HG03457 (cell line): ENCODE measurements at regions not wholly inside any gene's neighbourhood (a gene's known extent, or its start where the extent isn't known, plus 50 kb on each side); places are given as distances from the start of the nearest gene placed in this dataset.

Experiments used
- ATAC-seq: cut with Tn5 transposase; IDR thresholded peaks from one replicate; pipeline ENCODE4 v1.9.1; 2021; ENCODE audit warnings: moderate number of reproducible peaks; ENCODE audit not compliant: unreplicated experiment

DNA sequence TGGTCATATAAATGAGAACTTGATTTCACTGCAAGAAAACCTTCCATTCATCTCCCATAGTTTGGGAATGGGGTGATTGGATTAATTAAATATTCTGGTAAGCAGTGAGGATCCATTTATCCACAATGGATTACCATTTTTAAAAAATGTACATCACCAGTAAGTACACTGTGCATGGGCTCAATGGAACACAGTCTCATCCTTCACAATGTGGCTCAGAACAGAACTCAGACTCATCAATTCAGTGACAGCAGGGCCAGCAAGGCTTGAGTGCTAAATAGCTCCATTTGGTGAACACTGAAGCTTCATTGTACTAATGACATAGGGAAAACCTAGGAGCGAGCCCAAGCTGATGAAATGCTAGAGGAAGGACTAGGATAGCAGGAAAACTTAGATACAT lies 223.8 kb downstream of the CMPK2 start:
- no peak for ATAC-seq

DNA sequence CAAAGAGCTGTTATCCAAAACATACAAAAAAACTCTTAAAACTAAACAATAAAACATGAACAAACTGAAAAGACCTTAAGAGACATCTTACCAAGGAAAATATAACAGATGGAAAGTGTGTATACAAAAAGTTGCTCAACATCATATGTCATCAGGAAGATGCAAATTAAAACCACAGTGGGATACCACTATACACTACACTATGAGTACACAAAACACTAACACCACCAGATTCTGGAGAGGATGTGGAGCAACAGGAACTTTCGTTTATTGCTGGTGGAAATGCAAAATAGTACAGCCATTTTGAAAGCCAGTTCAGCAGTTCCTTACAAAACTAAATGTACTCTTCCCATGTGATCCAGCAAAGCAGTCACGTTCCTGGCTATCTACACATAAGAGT lies 221.4 kb downstream of the CMPK2 start:
- ATAC-seq: no peak

DNA sequence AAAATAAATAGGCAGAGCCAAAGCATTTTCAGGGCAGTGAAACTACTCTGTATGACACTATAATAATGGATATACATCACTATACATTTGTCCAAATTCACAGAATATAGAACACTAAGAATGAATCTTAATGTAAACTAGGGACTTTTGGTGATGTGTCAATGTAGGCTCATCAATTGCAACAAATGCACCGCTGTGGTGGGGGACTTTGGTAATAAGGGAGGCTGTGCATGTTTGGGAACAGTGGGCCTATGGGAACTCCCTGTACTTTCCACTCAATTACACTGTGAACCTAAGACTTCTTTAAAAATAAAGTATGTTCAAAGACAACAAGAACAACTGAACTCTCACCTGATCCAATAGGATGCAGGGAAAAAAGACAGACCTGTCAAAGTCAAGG lies 220.7 kb downstream of the CMPK2 start:
- ATAC-seq: no peak

DNA sequence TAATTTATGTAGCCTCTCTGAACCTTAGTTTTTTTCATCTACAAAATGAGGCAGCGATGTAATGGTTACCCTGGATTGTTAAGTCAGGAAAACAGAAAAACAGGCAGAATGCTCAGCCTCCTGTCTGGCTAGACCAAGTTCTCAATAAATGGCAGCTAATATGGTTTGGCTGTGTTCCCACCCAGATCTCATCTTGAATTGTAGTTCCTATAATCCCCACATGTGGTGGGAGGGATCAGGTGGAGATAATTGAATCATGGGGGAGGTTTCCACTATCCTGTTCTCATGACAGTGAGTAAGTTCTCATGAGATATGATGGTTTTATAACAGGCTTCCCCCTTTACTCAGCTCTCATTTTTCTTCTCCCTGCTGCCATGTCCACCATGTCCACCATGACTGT lies 220.0 kb downstream of the CMPK2 start:
- no peak for ATAC-seq

DNA sequence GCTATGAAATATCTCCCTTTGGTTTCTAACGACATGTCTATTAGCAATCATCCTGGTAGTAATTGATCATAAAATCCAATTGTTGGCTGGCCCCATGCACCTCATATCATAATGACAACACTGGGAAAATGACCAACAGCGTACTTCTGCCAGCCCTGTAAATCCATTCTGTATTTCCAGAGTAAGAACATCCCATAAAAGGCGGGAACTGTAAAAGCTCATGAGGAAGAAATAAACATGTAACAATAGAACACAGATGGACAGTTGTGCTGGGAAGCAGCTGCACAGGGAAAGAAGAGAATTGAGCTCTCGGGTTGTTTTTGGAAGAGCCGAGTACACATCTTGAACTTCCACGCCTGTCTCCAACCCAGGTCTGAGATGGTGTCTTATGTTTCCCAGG lies 218.7 kb downstream of the CMPK2 start:
- no peak for ATAC-seq

DNA sequence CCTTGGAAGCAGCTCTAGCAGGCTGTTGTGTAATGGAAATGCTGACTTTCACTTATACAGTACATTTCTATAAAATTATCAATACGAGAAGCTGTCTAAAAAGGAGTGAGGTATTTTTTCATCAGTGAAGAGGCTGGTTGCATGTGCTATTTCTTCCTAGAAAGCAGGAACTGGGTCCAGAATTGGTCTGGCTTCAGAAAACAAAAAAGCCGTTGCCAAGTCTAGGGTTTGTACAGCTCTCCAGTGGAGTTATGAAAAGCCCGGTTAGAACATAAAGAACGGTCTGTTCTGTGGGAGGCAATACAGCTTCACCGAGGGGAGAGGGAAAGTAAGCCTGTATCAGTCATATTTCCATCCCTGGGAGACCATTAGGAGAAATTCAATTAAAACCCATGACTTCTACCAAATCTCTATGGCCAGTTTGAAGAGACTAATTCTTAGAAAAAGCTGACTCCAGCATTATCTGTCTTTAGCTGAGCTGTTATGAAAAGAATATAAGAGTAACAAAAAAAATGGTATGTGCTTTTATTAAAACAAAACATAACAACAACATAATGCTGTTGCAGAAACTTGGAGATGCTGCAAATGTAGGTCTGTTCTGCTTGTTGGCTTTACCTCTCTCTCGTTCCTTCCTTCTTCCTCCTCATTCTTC lies 217.0 kb downstream of the CMPK2 start:
- ATAC-seq: no peak

DNA sequence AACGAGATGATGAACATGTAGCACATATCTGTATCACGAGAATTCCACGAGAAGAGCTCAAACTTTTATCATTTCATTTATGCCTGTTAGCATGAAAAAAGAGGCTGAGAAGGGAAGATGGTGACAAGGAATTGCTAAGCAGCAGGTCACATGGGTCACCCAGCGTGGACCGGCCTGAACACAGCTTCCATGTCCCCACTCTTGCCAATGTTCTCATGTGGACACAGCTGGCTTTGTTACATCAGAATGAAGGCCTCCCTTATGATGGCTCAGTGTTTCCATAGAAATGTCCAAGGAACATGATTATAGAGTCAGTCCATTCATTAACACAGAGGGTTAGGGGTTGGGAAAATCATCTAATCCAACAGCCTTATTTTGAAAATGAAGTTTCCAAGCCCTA lies 215.4 kb downstream of the CMPK2 start:
- no peak for ATAC-seq

DNA sequence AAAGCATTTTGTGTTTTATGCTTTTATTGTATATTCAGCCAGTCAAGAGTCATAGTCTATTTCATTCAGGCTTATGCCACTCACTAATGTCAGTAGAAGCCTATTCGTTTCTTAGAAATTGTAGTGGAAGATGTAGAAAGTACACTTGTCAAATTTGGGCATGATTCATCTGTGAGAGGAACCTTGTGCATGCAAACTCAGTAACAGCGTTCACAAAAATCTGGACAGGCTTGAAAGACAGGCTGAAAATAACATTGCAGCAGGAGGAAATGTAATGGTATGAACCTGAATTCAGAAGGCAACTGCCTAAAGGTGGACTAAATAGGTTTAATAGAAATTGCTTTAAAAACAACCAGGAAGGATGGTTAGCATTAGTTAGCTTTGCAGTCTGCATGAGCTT lies 213.5 kb downstream of the CMPK2 start:
- no peak for ATAC-seq

DNA sequence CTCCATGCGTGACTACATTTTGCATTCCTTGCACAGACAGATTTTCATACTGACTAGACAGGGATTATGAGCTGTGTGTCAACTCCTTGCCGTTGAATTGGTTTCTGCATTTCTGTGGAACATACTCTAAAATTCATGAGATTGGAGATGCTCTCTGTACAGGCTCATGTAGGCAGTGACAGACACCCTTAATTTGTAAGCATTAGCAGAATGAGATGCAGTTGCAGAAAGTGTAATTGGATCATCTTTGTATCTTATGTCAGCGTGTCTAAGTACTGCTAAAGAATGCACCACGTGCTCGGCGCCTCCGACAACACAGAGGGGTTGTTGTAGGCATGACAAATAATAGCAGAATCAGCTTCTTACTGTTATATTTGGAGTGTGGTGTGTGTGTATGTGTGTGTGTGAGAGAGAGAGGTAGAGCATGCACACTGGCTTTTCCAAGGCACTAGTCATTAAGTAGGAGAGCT lies 212.4 kb downstream of the CMPK2 start:
- no peak for ATAC-seq

DNA sequence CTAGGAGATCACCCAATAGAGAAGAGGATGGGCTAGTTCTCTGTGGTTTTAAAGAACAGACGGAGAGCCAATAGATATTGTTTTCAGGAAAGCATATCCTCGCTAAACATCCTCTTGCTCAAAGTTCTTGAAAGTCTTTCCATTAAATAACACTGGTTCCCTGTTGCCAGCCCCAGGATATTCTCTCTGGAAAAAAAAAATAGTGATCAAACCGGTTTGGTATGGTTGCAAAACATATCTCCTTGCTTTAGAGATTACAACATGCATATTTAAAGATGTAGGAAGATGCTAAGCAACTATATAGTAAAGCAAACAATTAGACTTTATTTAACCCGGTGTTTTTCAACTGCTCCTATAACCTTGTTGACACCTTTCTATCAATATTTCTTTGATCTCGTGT lies 211.4 kb downstream of the CMPK2 start:
- ATAC-seq: no peak

DNA sequence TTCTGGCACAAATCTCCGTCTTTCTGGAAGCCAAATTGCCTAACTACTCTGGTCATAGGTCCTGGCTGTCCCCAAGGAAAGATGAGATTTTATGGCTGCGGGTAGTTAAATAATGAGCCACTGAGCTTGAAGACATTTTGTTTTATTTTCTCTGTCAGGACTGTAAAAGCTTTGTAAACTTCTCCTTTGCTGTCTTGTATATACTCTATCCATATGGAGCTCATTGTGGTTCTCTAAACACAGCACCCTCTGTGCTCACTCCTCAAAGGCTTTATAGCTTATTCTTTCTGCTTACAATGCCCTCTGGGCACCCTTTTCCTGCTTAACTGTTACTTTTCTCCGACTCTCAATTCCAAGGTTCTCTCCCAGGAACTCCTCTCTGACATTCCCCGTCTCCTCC lies 209.1 kb downstream of the CMPK2 start:
- no peak for ATAC-seq

DNA sequence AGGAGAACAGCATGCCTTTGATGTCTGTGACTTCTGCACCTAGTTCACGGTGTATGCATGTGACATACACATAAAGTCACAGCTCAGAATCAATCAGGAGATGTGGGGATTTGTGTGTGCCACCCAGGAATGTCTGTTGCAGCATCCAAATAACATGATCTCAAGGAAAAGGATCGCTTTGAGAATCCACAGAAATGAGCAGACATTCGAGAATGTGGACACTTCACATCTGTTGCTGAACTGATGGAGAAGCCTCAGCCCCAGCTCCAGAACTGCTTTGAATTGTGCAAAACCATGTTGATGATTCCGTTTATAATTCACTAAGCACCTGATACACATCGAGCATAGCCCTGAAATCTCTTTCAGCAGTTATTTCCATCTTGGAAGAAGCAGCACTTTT lies 208.6 kb downstream of the CMPK2 start:
- no peak for ATAC-seq

DNA sequence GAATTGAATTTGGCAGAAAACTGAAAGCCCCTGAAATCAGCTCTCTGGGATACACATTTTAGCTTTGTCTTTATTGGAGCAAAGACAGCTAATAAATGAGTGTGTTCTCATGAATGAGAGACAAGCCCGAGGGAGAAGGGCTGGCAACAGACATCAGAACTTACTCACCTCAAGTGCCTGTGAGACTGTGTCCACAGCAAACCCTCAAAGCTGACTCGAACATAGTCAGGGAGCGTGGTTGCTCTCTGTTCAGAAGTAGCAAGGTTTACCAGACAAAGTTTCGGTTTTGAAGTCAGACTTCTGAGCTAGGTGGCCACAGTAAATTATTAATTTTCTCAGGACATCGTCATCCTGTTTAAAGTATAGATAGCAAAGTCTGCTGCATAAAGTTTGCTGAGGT lies 207.9 kb downstream of the CMPK2 start:
- ATAC-seq: peak; percentile 92

DNA sequence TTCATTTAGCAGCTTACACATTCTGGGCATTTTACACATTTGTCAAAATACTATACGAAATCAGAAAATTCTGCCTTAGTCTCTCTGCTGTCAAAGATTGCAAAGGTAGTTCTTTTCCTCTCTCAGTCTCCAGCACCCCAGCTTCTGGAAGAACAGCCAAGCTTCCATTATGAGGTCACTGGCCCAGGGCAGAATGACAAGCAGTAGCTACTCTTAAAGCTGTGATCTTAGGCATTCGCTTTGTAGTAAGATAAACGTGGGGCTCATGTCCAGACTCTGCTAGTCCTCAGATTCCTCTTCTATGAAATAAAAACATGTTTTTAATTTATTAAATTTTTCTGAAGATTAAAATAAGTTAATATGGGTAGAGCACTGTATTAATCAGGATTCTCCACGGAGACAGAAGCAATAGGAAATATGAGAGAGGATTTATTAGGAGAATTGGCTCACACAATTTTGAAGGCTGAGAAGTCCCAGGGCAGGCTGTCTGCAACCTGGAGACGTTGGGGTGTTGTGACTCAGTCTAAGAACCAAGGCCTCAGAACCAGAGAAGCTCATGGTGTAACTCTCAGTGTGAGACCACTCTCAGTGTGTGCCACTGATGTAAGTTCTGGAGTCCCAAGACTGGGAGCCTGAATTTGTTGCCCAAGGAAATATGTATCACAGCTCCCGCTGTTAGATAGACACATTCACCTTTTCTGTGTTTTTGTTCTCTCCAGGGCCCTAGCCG lies 201.2 kb downstream of the CMPK2 start:
- no peak for ATAC-seq

DNA sequence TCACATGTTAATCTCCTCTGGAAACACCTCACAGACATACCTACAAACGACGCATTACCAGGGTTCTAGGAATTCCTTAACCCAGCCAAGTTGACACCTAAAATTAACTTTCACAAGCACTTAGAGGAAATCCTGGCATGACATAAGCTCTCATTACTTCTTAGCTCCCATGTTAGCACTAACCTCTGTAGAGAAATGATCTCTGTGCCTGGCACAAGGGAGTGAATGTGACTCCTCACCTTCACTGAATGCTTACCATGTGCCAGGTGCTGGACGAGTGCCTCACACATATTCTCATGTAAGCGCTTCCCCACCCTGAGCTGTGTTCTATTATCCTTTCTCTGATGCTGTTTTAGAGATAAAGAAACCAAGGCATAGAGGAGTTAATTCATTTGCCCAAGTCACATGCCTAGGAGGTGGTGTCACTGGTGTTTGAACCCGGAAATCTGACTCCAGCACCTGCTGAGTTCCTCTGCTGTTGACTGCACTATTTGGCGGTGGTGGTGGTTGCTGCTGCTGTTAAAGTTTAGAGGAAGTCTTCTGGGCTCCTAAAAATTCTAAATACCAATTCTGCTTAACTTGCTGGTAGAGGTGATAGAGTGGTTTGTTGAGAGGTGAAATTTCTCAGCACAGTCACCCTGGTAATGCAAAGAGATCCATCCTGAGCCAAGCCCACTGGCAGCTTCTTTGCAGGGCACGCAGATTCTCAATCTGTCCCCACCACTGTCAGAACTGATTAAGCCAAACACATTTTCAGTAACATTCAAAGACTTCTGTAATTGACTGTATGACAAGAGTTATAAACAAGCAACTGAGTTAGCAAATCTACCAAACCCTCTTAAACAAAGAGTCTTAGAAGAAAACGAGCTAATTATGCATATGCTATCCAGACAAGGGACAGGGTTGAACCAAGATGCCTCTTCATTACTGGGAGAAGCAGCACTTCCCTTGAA lies 200.3 kb downstream of the CMPK2 start:
- no peak for ATAC-seq

DNA sequence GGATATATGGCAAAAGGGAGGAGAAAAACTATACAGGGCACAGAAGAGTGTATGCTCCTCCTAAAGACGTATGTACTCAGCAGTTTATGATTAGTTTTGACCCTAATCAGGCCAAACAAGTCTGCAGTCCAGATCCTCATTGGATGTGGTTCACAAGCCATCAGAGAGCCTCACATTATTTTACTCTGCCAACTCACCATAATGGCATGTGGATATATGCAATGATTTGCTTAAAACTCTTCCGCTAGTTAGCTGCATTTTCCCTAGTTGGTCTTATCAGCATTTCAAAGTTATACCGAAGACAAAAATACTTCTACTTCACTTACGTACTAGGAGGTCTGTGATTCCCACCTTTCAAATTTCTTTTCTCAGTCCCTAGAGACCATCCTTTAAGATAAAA lies 198.4 kb downstream of the CMPK2 start:
- no peak for ATAC-seq

DNA sequence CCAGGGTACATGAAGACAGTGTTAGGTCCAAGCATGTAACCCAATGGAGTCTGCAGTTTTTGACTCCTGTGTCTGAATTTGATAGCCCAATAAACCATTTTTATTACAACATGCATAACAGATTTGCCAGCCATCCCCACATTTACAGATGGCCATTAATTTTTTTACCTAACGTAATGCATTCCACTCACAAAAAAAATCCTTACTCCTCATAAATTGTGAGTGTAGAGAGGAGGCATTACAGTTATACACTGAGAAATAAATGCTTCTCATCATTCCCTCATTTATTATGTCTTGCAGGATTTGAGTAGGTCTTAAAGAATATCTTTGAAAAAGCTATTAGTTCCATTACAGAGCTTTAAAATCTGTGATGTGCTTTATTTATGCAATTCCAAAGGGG lies 193.8 kb downstream of the CMPK2 start:
- ATAC-seq: no peak

DNA sequence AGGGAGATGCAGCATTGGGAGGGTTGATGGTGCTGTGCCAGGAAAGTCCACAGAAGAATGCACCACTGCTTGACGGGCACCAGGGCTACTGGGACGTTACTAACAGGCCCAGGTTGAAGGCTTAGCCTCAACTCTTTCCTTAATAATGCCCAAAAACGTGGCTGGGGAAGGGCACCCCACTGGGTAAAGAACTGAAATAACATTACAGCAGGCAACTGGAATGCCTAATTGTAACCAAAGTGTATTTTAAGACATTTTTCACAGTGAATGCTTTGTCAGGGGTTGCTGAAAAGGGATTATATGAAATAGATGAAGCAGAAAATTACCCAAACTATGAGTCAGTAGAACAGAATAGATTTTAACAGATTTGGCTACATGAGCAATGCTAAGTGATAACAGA lies 191.3 kb downstream of the CMPK2 start:
- no peak for ATAC-seq

DNA sequence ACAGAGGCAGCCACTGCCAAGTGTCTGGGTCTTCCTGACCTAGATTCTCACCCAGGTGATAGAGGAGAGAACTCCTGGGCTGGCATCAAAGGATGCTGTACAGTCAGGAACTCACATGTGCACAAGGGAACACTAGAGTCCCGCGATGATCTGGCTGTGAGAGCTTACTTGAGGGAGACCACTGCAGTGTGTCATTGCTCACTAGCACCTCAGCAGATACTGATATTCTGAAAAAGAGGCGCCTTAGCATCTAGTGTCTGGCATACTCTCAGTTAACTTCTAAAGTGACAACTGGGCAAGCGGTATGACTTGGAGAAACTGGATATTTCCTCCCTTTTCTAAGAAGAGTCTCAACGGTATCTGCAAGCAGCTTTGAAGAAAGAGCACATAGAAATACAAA lies 189.9 kb downstream of the CMPK2 start:
- no peak for ATAC-seq

DNA sequence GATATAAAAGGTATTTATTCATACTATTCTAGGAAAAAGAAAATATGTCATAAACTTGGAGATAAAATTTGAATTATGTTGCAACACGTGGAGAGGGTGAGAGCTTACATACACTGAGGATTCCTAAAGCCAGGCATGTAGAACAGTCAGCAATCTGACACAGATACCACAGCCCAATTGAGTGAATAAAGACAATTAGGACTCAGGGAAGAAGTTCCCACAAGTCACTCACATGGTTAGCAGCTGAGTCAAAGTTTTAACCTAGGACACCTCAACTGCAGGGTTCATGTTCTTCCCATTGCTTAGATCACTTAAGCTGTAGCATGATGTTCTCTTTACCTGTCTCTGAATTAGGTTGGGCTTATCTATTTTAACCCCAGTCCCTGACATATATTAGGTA lies 189.5 kb downstream of the CMPK2 start:
- ATAC-seq: no peak

DNA sequence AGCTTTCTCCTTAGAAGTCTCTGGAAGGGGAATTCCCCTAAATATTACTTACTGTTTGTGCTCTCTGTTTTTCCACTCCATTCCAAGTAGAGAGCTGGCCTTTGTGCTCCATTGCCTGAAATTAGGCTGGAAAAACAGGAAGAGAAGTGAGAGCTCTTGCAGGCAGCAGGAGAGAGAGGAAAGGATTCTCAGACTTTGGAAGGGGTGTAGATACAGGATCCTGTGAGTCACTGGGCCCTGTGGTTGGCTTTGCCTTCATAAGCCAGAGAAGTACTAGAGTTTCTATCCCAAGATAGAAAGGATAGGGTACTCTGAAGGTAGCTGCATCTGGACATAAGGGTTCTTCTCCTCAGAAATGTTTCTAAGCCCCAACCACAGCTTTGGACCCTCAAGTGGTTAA lies 188.9 kb downstream of the CMPK2 start:
- no peak for ATAC-seq

DNA sequence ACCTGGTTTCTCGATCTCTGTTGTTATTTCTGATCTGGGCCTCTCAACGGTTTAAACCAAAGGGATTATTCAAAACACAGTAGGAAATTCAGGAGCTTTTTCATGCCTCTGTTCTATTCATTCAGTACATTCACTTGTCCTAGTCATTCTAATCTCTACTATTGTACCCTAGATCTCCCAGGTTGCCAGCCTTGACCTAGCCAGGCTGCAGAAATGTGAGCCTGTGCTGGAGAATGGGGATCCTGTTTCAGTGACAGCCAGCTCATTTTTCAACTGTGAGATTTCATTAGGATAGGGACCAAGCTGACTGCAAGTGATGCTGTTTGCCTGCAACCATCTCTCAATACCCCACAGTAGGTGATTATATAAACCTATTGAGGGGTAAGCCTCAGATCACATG lies 186.2 kb downstream of the CMPK2 start:
- no peak for ATAC-seq
